Activated T-cell treated with anti-CD3 and anti-CD28 coated beads, Interleukin-2, amount 50 U/mL, for 24 hours (primary cell): ENCODE measurements at regions not wholly inside any gene's neighbourhood (a gene's known extent, or its start where the extent isn't known, plus 50 kb on each side); places are given as distances from the start of the nearest gene placed in this dataset.

Source experiments
- DNase-seq: peaks from one replicate; pipeline ENCODE4 v3.0.0-alpha.2; 2020
- H3K27ac Mint-ChIP-seq: 2 replicates; pipeline ENCODE4 v1.8.0; 2020; ENCODE audit warnings: mild to moderate bottlenecking, mixed read lengths
- H3K27me3 Mint-ChIP-seq: 2 replicates; pipeline ENCODE4 v1.8.0; 2020; ENCODE audit warnings: mixed read lengths
- H3K36me3 Mint-ChIP-seq: 2 replicates; pipeline ENCODE4 v1.8.0; 2020; ENCODE audit warnings: low read depth, mixed read lengths
- H3K4me1 Mint-ChIP-seq: 2 replicates; pipeline ENCODE4 v1.8.0; 2020; ENCODE audit warnings: low read depth, mixed read lengths
- H3K4me3 Mint-ChIP-seq: 2 replicates; pipeline ENCODE4 v1.8.0; 2020; ENCODE audit warnings: mild to moderate bottlenecking, moderate library complexity, mixed read lengths
- H3K9me3 Mint-ChIP-seq: 2 replicates; pipeline ENCODE4 v1.8.0; 2020; ENCODE audit warnings: mixed read lengths

DNA sequence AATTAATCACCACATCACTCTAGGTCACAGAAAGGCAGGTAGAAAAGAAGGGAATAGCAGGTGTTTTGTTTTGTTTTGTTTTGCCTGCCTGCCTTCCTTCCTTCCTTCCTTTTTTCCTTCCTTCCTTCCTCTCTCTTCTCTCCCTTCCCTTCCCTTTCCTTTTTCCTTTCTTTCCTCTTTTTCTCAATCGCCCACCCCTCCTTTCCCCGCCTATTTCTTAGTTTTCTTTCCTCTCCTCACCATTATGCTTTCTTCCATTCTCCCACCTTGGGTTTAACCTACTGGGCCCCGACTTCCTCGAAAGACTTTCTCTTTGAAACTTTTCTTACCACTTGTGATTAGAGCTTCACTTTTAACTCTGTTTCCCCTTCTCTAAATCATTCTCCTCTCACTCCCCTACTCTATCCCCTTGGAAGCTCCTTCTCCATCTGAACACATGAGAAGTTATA lies 231.3 kb upstream of the CD180 start:
- no peaks in the 10 kb centered on the region for H3K36me3 Mint-ChIP-seq
- H3K4me1 Mint-ChIP-seq = no peaks in the 10 kb centered on the region
- H3K27me3 Mint-ChIP-seq = no peaks in the 10 kb centered on the region
- H3K4me3 Mint-ChIP-seq = no peak overlapping the region
- no peaks in the 10 kb centered on the region for H3K9me3 Mint-ChIP-seq
- H3K27ac Mint-ChIP-seq = no peak overlapping the region
- no peak for DNase-seq

DNA sequence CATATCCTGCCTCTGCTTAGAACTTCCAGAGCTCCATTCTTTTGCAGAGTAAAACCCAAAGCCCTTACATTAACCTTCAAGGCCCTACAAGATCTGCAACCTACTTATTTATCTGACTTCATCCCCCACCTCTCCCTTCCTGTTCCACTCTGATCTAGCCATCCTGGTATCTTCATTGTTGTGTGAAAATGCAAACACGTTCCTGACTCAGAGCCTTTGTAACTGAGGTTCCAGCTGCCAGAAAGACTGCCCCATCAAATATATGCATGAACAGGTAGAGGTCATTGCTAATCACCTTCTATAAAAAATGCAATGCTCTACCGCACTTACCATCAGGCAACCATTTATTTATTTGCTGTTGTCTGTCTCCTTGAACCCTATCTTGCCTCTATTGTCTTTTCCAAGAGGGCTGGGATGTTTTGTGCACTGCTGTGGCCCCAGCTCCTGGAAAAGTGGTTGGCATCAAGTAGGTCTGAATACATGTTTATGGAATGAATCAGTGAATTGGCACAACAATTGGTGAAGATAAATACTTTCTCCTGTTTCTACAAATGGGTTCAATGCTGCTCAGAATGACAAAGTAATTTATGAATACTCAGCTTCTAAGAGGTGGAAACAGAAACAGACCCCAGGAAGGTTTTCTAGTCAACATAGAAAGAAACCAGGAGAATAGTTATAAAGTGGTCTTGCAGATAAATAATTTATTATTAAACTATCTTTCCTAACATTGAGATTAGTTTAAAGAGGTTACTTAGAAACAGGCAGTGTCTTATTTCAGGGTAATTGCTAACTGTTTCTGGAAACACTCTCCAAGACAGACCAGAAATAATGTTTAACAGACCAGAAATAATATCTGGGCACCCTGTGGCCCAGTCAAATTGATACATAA lies 230.6 kb upstream of the CD180 start:
- H3K27me3 Mint-ChIP-seq = no peaks in the 10 kb centered on the region
- H3K4me3 Mint-ChIP-seq = no peak overlapping the region
- no peaks in the 10 kb centered on the region for H3K36me3 Mint-ChIP-seq
- H3K9me3 Mint-ChIP-seq = peaks cover under 1% of the 10 kb centered on the region
- H3K4me1 Mint-ChIP-seq = no peaks in the 10 kb centered on the region
- H3K27ac Mint-ChIP-seq = no peak overlapping the region
- no peak for DNase-seq

DNA sequence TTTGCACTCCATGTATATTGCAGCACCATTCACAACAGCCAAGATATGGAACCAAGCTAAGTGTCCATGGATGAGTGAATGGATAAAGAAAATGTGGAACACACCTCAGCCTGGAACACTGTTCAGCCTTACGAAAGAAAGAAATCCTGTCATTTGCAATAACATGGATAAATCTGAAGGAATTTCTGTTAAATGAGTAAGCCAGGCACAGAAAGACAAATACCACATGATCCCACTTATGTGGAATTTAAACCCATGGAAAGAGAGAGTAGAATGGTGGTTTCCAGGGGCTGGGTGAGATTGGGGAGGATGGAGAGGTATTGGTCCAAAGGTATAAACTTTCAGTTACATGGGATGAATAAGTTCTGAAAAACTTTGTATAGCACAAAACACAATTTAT lies 228.9 kb upstream of the CD180 start:
- Mint-ChIP-seq H3K27ac (no peak overlapping the region), H3K9me3 (peaks cover 2% of the 10 kb centered on the region), H3K27me3 (no peaks in the 10 kb centered on the region), H3K36me3 (no peaks in the 10 kb centered on the region), H3K4me1 (no peaks in the 10 kb centered on the region), H3K4me3 (no peak overlapping the region)
- no peak for DNase-seq

DNA sequence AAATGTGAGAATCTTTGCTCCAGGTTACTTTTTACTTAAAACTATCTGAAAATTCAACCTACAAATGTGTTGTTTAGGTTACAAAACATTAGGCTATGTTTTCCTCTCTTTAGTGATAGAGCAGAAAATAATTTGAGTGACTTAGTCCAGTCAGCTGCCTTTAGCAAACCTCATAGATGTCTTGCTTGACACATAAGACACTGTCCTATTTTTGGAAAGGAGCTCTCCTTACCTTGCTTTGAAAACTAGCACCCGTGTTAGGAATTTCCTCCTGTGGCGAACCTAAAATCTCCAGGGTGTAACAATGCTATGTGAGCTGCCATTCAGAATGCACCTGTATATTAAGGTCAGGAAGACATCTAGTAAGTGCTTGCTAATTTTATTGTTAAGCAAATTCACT lies 221.2 kb upstream of the CD180 start:
- H3K27me3 Mint-ChIP-seq = no peaks in the 10 kb centered on the region
- no peak overlapping the region for H3K4me3 Mint-ChIP-seq
- H3K9me3 Mint-ChIP-seq = peaks cover 2% of the 10 kb centered on the region
- no peak for DNase-seq
- no peaks in the 10 kb centered on the region for H3K36me3 Mint-ChIP-seq
- peaks cover 13% of the 10 kb centered on the region for H3K4me1 Mint-ChIP-seq
- H3K27ac Mint-ChIP-seq = no peak overlapping the region

DNA sequence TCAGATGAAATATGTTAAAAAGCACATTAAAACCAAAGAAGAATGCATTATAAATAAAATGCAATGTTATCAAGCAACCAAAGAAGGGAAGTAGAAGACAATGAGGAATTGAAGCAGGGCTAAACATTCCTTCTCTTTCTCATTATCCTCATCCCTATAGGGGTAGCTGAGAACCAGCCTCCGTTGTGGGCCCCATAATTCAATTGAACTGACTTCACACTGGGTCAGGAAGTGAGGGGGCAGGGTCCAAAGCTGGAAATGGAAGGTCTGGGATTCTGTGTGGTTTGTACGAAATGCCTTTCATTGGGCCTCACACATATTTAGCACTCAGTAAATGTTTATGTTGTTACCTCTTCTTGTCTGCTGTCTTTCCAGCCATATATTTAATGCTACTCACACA lies 220.4 kb upstream of the CD180 start:
- H3K36me3 Mint-ChIP-seq = no peaks in the 10 kb centered on the region
- DNase-seq = no peak
- H3K4me3 Mint-ChIP-seq = no peak overlapping the region
- peaks cover 13% of the 10 kb centered on the region for H3K4me1 Mint-ChIP-seq
- no peak overlapping the region for H3K27ac Mint-ChIP-seq
- no peaks in the 10 kb centered on the region for H3K9me3 Mint-ChIP-seq
- H3K27me3 Mint-ChIP-seq = no peaks in the 10 kb centered on the region

- Mint-ChIP-seq H3K4me1 (peaks cover 13% of the 10 kb centered on the region), H3K27ac (no peak overlapping the region), H3K36me3 (no peaks in the 10 kb centered on the region), H3K27me3 (no peaks in the 10 kb centered on the region), H3K9me3 (no peaks in the 10 kb centered on the region), H3K4me3 (no peak overlapping the region)
- DNase-seq = no peak
These were observed 219.7 kb upstream of the CD180 start for GRCh38 chr5:67416133-67416937.

GRCh38 chr5:67414712-67415111 lies 218.1 kb upstream of the CD180 start:
- peaks cover 13% of the 10 kb centered on the region for H3K4me1 Mint-ChIP-seq
- no peaks in the 10 kb centered on the region for H3K27me3 Mint-ChIP-seq
- H3K4me3 Mint-ChIP-seq = no peak overlapping the region
- H3K9me3 Mint-ChIP-seq = no peaks in the 10 kb centered on the region
- DNase-seq = no peak
- H3K27ac Mint-ChIP-seq = no peak overlapping the region
- H3K36me3 Mint-ChIP-seq = no peaks in the 10 kb centered on the region

- no peak overlapping the region for H3K27ac Mint-ChIP-seq
- H3K36me3 Mint-ChIP-seq = no peaks in the 10 kb centered on the region
- no peak overlapping the region for H3K4me3 Mint-ChIP-seq
- no peaks in the 10 kb centered on the region for H3K27me3 Mint-ChIP-seq
- H3K9me3 Mint-ChIP-seq = no peaks in the 10 kb centered on the region
- no peak for DNase-seq
- peaks cover 13% of the 10 kb centered on the region for H3K4me1 Mint-ChIP-seq
These were observed 217.1 kb upstream of the CD180 start for GRCh38 chr5:67413721-67414120.

DNA sequence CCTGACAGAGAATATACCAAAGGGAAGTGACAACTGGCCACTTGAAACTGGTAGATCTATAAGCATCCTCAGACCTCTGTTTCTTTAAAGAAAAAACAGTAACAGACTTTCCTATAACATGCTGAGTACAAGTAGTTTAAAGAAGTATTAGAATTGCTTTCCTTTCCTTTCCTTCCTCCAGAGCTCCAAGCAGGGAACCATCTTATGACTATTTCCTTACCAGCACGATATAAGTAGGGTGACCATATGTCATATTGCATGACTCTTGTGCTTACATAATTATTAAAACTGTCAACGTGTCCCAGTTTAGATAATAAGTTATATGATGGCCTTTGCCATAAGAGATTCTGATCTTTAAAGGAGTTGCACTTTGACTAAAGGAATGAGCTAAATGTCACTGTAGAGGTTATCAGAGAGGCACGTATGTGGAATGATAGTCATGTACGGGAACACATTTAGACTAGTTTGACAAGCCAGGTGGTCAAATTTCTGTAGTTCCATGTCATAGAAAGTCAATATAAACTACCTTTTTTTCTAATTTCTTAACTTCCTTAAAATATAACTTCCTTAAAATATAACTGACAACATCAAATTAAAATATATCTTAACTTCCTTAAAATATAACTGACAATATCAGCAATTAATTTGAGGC lies 212.7 kb upstream of the CD180 start:
- no peak for DNase-seq
- no peak overlapping the region for H3K4me3 Mint-ChIP-seq

GRCh38 chr5:67407979-67408378 lies 211.4 kb upstream of the CD180 start:
- no peak overlapping the region for H3K4me3 Mint-ChIP-seq
- H3K4me1 Mint-ChIP-seq = no peaks in the 10 kb centered on the region
- H3K36me3 Mint-ChIP-seq = no peaks in the 10 kb centered on the region
- no peaks in the 10 kb centered on the region for H3K27me3 Mint-ChIP-seq
- no peak overlapping the region for H3K27ac Mint-ChIP-seq
- H3K9me3 Mint-ChIP-seq = no peaks in the 10 kb centered on the region
- no peak for DNase-seq

More for the DNA sequence above, 212.7 kb upstream of the CD180 start:
- Mint-ChIP-seq H3K36me3 (no peaks in the 10 kb centered on the region), H3K4me1 (no peaks in the 10 kb centered on the region), H3K27ac (no peak overlapping the region), H3K27me3 (no peaks in the 10 kb centered on the region), H3K9me3 (no peaks in the 10 kb centered on the region)

- Mint-ChIP-seq H3K27ac (no peak overlapping the region), H3K4me3 (no peak overlapping the region), H3K27me3 (no peaks in the 10 kb centered on the region), H3K4me1 (no peaks in the 10 kb centered on the region), H3K36me3 (no peaks in the 10 kb centered on the region), H3K9me3 (no peaks in the 10 kb centered on the region)
- no peak for DNase-seq
These were observed 209.2 kb upstream of the CD180 start for GRCh38 chr5:67405755-67406154.

DNA sequence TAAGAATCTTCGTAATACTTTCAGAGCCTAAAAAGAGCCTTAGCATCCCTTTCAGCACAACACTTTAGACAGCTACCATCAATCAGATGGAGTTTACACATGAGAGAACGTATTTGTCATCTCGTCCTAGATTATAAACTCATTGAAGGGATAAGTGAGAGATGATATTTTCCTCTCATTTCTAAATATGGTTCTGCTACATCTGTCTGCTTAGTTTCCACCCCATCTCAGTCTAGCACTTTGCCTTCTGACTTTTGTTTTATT lies 208.4 kb upstream of the CD180 start:
- no peak for DNase-seq
- no peak overlapping the region for H3K27ac Mint-ChIP-seq
- H3K36me3 Mint-ChIP-seq = no peaks in the 10 kb centered on the region
- H3K4me1 Mint-ChIP-seq = no peaks in the 10 kb centered on the region
- H3K4me3 Mint-ChIP-seq = no peak overlapping the region
- H3K9me3 Mint-ChIP-seq = no peaks in the 10 kb centered on the region
- no peaks in the 10 kb centered on the region for H3K27me3 Mint-ChIP-seq

DNA sequence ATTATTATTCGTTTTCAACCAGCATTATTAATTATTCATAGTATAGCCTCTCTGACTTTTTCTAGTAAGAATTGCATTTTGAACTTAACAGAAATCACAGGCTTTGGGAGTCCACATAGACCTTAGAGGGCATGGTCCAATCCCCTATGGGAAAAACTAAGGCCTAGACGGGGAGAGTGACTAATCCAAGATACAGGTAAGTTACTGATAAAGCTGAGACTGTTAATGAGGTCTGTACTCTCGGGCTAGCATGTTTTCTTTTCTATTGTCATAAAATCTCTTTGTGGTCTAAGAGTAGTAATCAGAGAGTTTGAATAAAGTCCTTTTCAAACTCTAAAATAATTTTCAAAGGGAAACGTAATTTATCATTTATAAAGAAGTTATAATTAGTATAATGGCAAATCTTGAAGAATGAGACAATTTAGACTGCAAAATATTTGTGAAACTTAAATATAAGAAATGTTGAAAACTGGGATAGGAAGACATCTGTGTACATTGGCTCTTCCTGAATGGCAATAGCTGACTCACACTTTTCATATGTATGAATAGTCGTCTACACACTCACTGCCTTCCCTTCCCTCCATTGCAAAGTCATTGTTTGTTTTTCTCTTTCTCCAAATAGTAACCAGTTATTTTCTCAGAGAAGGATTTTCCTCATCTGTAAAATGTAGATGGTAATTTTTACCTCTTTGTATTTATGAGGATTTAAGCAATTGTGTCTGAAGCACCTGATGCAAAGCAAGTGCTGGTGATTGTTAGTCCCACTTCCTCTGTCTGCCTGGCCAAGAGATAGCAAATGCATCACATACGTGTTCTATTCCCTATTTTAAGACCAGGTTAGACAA lies 207.9 kb upstream of the CD180 start:
- Mint-ChIP-seq H3K4me1 (no peaks in the 10 kb centered on the region), H3K27me3 (no peaks in the 10 kb centered on the region), H3K9me3 (no peaks in the 10 kb centered on the region), H3K36me3 (no peaks in the 10 kb centered on the region), H3K27ac (no peak overlapping the region), H3K4me3 (no peak overlapping the region)
- DNase-seq = no peak

GRCh38 chr5:67402526-67402925 lies 205.9 kb upstream of the CD180 start:
- H3K9me3 Mint-ChIP-seq = no peaks in the 10 kb centered on the region
- no peak for DNase-seq
- no peak overlapping the region for H3K27ac Mint-ChIP-seq
- no peaks in the 10 kb centered on the region for H3K36me3 Mint-ChIP-seq
- H3K27me3 Mint-ChIP-seq = no peaks in the 10 kb centered on the region
- H3K4me3 Mint-ChIP-seq = no peak overlapping the region
- no peaks in the 10 kb centered on the region for H3K4me1 Mint-ChIP-seq
